Testis (tissue), 2 donors: ENCODE measurements at regions not wholly inside any gene's neighbourhood (a gene's known extent, or its start where the extent isn't known, plus 50 kb on each side); places are given as distances from the start of the nearest gene placed in this dataset.

ENCODE experiments used
- DNase-seq: peaks from one replicate; pipeline ENCODE4 v3.0.0-alpha.2; 2019
- H3K27ac ChIP-seq, 2 donors: fragments of 200-600 bp; sonication (generic); one replicate each; pipeline ENCODE4 v1.5.1; 2019
- H3K27me3 ChIP-seq: fragments of 200-600 bp; sonication (generic); one replicate; pipeline ENCODE4 v1.5.1; 2019
- H3K36me3 ChIP-seq: fragments of 200-600 bp; sonication (generic); one replicate; pipeline ENCODE4 v1.5.1; 2017; ENCODE audit warnings: low read depth; ENCODE audit errors: missing control alignments
- H3K4me1 ChIP-seq: fragments of 200-600 bp; sonication (generic); one replicate; pipeline ENCODE4 v1.5.1; 2019
- H3K4me3 ChIP-seq, 2 donors: fragments of 200-600 bp; sonication (generic); one replicate each; pipeline ENCODE4 v1.5.1; 2017 to 2019
- H3K9me3 ChIP-seq: fragments of 200-600 bp; sonication (generic); one replicate; pipeline ENCODE4 v1.5.1; 2017
- POLR2A ChIP-seq: fragments of 450-650 bp; IDR thresholded peaks from one replicate; pipeline ENCODE4 v1.6.1; 2017; ENCODE audit warnings: antibody characterized with exemption, mild to moderate bottlenecking, moderate library complexity
- WGBS, 2 donors: methylation state at CpG; one replicate each; pipeline ENCODE4 v1.1.5; 2018; 5-methylcytosine and 5-hydroxymethylcytosine counted together
- intact Hi-C: fragments of 100-400 bp; cut with DNase I; formaldehyde crosslinking; loops from one replicate; pipeline ENCODE4 v1.15.1; 2023; ENCODE audit warnings: low total_unique reads
- TF ChIP-seq, protein P1 (sequence below), 3 experiments: fragments of 450-650 bp in 2 of 3; fragments of 200-600 bp in 1 of 3; sonication (generic) in 1 of 3; IDR thresholded peaks; one replicate each; pipeline ENCODE4 v1.5.1; 2016 to 2019; ENCODE audit warnings: antibody characterized with exemption in 3 of 3, mild to moderate bottlenecking in 2 of 3, moderate library complexity in 1 of 3

DNA sequence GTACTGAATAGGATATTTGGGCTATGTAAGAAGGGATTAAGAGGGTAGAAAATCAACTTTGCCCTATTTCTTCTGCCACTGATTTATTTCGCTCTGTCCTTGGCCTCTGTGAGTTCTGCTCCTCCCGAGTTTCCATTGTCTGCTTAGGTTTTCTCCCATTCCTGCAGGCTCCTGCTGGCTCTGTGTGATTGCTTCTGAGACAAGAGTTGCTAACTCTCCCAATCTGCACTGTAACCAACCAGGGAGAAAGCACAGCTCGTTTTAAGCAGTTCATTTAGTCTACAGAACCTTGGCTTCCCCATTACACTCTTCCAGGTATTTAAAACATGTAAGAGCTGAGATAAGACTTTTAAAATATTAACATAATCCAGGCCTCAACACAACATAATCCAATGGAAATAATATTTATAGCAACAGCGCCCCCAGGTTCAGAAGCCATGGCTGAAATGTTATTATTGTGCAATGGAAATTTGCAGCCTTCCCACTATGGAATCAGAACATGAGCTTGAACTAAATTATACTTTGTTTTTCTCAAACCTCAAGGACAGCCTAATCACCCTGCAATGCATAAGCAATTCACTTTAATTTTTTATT, 203.5 kb downstream of the ERCC6L2 start:
- DNase-seq, result peak; percentile 68
- Histone ChIP-seq H3K4me1 (peaks cover 31% of the 10 kb centered on the region), H3K9me3 (no peaks in the 10 kb centered on the region), H3K27me3 (no peaks in the 10 kb centered on the region), H3K27ac (peak overlapping the region; percentile 42 to 63), H3K4me3 (no peak overlapping the region), H3K36me3 (no peaks in the 10 kb centered on the region)
- 37 to 44% methylated on average over 4 of the region's 4 CpGs for WGBS, 2 donors
- TF ChIP-seq, protein P1, sequence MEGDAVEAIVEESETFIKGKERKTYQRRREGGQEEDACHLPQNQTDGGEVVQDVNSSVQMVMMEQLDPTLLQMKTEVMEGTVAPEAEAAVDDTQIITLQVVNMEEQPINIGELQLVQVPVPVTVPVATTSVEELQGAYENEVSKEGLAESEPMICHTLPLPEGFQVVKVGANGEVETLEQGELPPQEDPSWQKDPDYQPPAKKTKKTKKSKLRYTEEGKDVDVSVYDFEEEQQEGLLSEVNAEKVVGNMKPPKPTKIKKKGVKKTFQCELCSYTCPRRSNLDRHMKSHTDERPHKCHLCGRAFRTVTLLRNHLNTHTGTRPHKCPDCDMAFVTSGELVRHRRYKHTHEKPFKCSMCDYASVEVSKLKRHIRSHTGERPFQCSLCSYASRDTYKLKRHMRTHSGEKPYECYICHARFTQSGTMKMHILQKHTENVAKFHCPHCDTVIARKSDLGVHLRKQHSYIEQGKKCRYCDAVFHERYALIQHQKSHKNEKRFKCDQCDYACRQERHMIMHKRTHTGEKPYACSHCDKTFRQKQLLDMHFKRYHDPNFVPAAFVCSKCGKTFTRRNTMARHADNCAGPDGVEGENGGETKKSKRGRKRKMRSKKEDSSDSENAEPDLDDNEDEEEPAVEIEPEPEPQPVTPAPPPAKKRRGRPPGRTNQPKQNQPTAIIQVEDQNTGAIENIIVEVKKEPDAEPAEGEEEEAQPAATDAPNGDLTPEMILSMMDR (IDR thresholded peaks at IDR 0.05), result peak in 2 of 3 experiments; percentile 41 to 45
- TF ChIP-seq POLR2A, result no peak
- intact Hi-C loops, result no loop called here

DNA sequence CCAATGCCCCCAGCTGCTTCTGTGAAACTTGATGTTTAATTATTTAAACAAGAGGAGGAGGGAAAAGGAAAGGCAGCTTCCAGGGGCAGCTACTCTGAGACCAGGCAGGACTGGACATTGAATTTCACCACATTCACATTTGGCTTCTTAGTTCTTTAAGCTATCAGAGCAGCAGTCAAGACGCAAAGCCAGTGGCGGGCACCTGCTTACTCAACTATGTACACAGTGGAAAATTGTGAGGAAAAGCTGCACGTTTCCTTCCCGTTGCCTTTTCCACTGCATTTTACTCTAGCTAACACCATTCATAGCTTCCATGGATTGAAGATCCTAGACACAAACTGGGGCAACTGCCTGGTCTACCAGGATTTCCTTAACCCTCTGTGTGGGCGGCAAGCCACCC, 200.3 kb downstream of the ERCC6L2 start:
- peak overlapping the region; percentile 32 to 72 for H3K27ac ChIP-seq
- TF ChIP-seq, protein P1 (IDR thresholded peaks at IDR 0.05), result no peak
- no peak for TF ChIP-seq POLR2A
- H3K9me3 ChIP-seq, result no peaks in the 10 kb centered on the region
- H3K36me3 ChIP-seq, result no peaks in the 10 kb centered on the region
- peaks cover 57% of the 10 kb centered on the region for H3K4me1 ChIP-seq
- H3K4me3 ChIP-seq, result no peak overlapping the region
- no peak for DNase-seq
- 90 to 92% methylated on average over 5 of the region's 5 CpGs for WGBS, 2 donors
- intact Hi-C loops, result no loop called here
- no peaks in the 10 kb centered on the region for H3K27me3 ChIP-seq

DNA sequence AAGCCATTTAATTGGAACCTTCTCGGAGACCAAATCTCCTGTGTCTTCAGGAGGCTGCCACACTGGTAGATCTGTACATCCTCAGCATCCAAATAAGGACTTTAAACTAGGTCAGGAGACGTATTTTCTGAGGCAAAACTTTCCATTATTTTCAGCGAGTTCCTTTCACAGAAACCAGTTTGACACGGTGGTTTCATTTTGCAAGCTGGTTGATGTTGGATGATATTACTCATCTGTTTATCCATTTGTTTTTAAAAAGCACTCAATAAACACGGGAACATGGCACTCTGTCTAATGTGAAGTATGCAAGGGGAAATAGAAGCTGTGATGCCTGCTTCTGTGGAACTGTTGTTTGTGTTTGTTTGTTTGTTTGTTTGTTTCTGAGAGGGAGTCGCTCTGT, 199.6 kb downstream of the ERCC6L2 start:
- intact Hi-C loops, result no loop called here

DNA sequence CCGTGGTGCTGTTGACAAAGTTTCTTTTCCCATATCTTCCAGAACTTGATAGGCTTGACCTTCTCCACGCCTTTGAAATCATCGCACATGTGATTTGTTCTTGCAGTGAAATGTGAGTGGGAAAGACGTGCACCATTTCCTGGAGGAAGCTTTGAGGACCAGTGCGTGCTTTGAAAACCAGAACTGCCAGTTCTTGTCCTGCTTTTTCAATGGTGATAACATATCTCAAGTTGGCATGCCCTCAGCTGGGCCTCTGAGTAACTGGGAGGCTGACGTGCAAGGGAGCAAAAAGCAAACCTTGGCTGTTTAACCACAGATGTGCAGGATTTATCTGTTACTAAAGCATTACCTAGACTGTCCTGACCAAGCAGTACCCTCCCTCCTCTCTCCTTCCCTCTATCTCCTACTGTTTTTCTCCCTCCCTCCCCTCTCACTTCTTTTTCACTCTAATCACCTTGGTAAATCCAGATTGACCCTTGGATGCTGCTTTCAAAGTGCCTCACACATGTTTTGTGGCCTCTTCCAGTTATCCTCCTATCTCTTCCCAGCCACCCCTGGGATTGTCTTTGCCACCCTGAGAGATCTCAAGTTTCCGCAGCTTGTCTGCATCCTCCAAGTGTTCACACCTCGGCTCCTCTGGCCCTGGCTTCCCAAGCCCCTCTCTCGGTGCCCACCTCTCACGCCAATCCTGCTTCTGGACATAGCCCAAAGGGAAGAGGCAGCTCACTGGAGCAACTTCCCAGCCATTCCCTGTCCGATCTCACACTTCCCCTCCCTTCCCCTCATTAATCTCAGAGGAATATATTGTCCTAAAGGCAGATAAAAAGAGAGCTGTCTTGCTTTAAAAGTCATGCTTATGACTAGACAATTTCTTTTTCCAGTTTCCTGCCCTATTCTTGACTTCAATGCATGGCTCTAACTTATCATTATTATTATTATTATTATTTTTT, 198.3 kb downstream of the ERCC6L2 start:
- Histone ChIP-seq H3K9me3 (no peaks in the 10 kb centered on the region), H3K4me3 (no peak overlapping the region), H3K27me3 (no peaks in the 10 kb centered on the region), H3K27ac (peak overlapping the region; percentile 43 to 76), H3K36me3 (no peaks in the 10 kb centered on the region), H3K4me1 (peaks cover 63% of the 10 kb centered on the region)
- WGBS, 2 donors, result 40 to 51% methylated on average over 11 of the region's 11 CpGs
- TF ChIP-seq POLR2A, result no peak
- TF ChIP-seq, protein P1 (IDR thresholded peaks at IDR 0.05), result no peak
- DNase-seq, result peak; percentile 91
- intact Hi-C loops, result no loop called here

More for the DNA sequence above, 199.6 kb downstream of the ERCC6L2 start:
- Histone ChIP-seq H3K4me1 (peaks cover 61% of the 10 kb centered on the region), H3K36me3 (no peaks in the 10 kb centered on the region), H3K9me3 (no peaks in the 10 kb centered on the region), H3K4me3 (no peak overlapping the region), H3K27me3 (no peaks in the 10 kb centered on the region), H3K27ac (peak overlapping the region; percentile 32 to 72)
- no peak for DNase-seq
- WGBS, 2 donors, result 63 to 75% methylated on average over 6 of the region's 6 CpGs
- TF ChIP-seq POLR2A, result no peak
- TF ChIP-seq, protein P1 (IDR thresholded peaks at IDR 0.05), result no peak
